Common myeloid progenitor, CD34-positive (primary cell): ENCODE measurements at regions not wholly inside any gene's neighbourhood (a gene's known extent, or its start where the extent isn't known, plus 50 kb on each side); places are given as distances from the start of the nearest gene placed in this dataset.

ENCODE experiments used
- CTCF ChIA-PET: fragments of 350-600 bp; sonication (Branson Sonifier 250); formaldehyde crosslinking; loops from one replicate; lab custom pipeline; 2021; ENCODE audit warnings: antibody characterized with exemption; lab: Charles Lee
- POLR2A ChIA-PET: fragments of 350-600 bp; sonication (Branson Sonifier 250); formaldehyde crosslinking; loops from one replicate; lab custom pipeline; 2021; ENCODE audit warnings: antibody characterized with exemption; lab: Charles Lee
- DNase-seq, 3 donors: peaks; one replicate each; pipeline versions ENCODE4 v3.0.0 to v3.0.0-alpha.2; 2013
- H3K27ac ChIP-seq, 2 experiments: 1 replicate in 1 of 2; 2 replicates in 1 of 2; pipeline ENCODE4 v1.7.0; 2013; ENCODE audit warnings: inconsistent platforms in 2 of 2, low read length in 2 of 2, mild to moderate bottlenecking in 2 of 2, low read depth in 1 of 2, moderate library complexity in 1 of 2; ENCODE audit not compliant: severe bottlenecking in 2 of 2, insufficient read depth in 1 of 2, poor library complexity in 1 of 2
- H3K27me3 ChIP-seq, 5 experiments: replicated peaks in 2 of 5; 1 replicate in 3 of 5; 2 replicates in 2 of 5; pipeline versions ENCODE4 v1.6.1 to v1.7.0; 2013; ENCODE audit warnings: low read length in 4 of 5, mild to moderate bottlenecking in 2 of 5, moderate library complexity in 2 of 5, inconsistent platforms in 1 of 5; ENCODE audit not compliant: insufficient read depth in 5 of 5, control insufficient read depth in 4 of 5
- H3K36me3 ChIP-seq, 4 experiments: 1 replicate in 2 of 4; 2 replicates in 2 of 4; pipeline versions ENCODE4 v1.6.1 to v1.7.0; 2013; ENCODE audit warnings: low read length in 3 of 4, control low read depth in 1 of 4, mild to moderate bottlenecking in 1 of 4; ENCODE audit not compliant: control insufficient read depth in 4 of 4, insufficient read depth in 4 of 4
- H3K4me1 ChIP-seq, 4 experiments: 1 replicate in 3 of 4; 2 replicates in 1 of 4; pipeline versions ENCODE4 v1.6.1 to v1.7.1; 2013; ENCODE audit warnings: low read length in 3 of 4, mild to moderate bottlenecking in 3 of 4, control low read depth in 1 of 4, inconsistent platforms in 1 of 4, moderate library complexity in 1 of 4; ENCODE audit not compliant: control insufficient read depth in 4 of 4, insufficient read depth in 4 of 4; ENCODE audit errors: control extremely low read depth in 1 of 4
- H3K4me3 ChIP-seq, 7 experiments: 1 replicate in 4 of 7; 2 replicates in 3 of 7; pipeline versions ENCODE4 v1.5.1 to v1.7.0; 2013; ENCODE audit warnings: mild to moderate bottlenecking in 7 of 7, low read length in 6 of 7, moderate library complexity in 6 of 7, inconsistent platforms in 2 of 7, low read depth in 2 of 7, control low read depth in 1 of 7; ENCODE audit not compliant: insufficient read depth in 4 of 7, control insufficient read depth in 1 of 7; ENCODE audit errors: extremely low read depth in 1 of 7
- H3K9me3 ChIP-seq, 5 experiments: 1 replicate in 4 of 5; 2 replicates in 1 of 5; pipeline versions ENCODE4 v1.6.1 to v1.7.1; 2013; ENCODE audit warnings: low read length in 4 of 5, mild to moderate bottlenecking in 2 of 5, inconsistent platforms in 1 of 5, low read depth in 1 of 5, moderate library complexity in 1 of 5; ENCODE audit not compliant: control insufficient read depth in 4 of 5, insufficient read depth in 2 of 5; ENCODE audit errors: control extremely low read depth in 1 of 5
- WGBS: methylation state at CpG from one replicate; pipeline ENCODE4 v1.1.5; 2013; ENCODE audit not compliant: insufficient coverage; 5-methylcytosine and 5-hydroxymethylcytosine counted together

DNA sequence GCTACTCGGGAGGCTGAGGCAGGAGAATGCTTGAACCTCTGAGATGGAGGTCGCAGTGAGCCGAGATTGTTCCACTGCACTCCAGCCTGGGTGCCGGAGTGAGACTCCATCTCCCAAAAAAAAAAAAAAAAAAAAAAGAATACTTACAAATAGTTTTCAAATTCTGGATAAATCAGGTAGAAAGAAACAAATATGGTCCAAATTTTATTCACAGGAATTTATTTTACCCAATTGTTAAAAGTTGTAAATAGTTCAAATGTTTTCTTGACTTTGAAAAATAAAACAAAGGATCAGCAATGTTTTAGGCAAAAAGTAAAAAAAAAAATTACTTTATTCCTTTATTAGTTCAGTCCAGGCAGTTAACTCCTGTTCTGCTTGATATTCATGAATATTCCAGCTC, 172.9 kb upstream of the NAMPT start:
- H3K27me3 ChIP-seq, result no peaks in the 10 kb centered on the region
- ChIA-PET CTCF (interaction anchor here (1.4 to 2.4 kb wide), 2 partner anchors 8 to 281 kb away, joined by 4 to 13 read pairs; no protein-coding TSS in a partner anchor), POLR2A (no interaction called here)
- no peaks in the 10 kb centered on the region for H3K4me1 ChIP-seq
- H3K36me3 ChIP-seq, result no peaks in the 10 kb centered on the region
- peaks cover 0 to 12% (median 3%) of the 10 kb centered on the region in 5 experiments for H3K9me3 ChIP-seq
- H3K4me3 ChIP-seq, result no peak overlapping the region
- no peak for DNase-seq
- H3K27ac ChIP-seq, result no peak overlapping the region
- WGBS, result 100% methylated on average over 1 of the region's 4 CpGs

DNA sequence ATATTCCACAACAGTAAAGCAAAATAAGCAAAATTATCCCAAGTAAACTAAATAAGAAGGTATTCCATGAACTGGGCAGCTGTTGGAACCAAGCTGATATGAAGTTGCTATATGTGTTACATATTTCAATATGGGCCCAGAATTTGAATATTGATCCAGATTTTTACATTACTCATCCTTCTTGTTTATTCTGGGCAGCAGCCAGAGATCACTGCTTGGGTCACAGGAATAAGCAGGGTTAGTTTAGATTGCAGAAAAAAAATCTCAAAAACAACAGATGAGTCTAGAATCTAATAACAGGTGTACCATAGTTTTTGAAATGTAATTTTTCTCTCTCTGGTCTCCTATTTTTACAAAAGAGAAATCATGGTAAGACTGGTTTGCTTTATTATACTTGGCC, 171.5 kb upstream of the NAMPT start:
- Histone ChIP-seq H3K27ac (no peak overlapping the region), H3K9me3 (peaks cover 0 to 20% (median 6%) of the 10 kb centered on the region in 5 experiments), H3K27me3 (no peaks in the 10 kb centered on the region), H3K4me3 (no peak overlapping the region), H3K4me1 (no peaks in the 10 kb centered on the region), H3K36me3 (no peaks in the 10 kb centered on the region)
- CTCF ChIA-PET, result interaction anchor here (1.0 to 1.1 kb wide), 2 partner anchors 8 to 280 kb away, joined by 3 to 5 read pairs; no protein-coding TSS in a partner anchor
- DNase-seq, result no peak
- POLR2A ChIA-PET, result no interaction called here

DNA sequence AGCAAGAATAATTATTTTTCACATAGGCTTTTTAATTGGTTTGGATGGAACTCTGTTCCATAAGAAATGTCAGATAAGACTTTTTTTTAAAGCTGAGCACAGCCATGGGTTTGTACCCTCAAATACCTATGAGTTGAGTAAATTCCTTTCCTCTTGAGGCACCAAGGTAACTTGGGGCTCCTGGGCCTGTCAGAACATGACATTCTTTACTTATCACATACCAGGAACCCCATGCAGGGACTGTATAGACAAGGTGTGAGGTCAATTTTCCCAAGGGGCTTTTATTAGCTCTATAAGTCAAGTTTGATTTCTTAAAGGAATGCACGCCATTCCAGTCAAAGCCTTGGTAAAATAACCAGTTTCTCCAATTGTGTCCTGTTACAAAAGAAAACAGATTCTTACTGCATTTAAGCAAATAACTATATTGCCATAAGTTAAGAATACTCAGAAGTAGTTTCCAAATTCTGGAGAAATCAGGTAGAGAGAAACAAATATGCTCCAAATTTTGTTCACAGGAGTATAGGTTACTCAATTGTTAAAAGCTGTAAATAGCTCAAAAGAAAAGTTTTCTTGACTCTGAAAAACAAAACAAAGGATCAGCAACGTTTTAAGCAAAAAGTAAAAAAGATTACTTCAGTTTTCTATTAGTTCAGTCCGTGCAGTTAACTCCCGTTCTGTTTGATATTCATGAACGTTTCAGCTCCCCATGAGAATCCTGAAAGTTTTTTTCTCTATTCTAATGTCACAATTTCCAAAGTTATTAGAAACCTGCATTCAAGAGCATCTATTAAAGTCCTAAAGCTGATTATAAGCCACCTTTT, 167.5 kb upstream of the NAMPT start:
- ChIA-PET CTCF (interaction anchor here (1.7 kb wide), 1 partner anchor 10 kb away, joined by 7 read pairs; no protein-coding TSS in a partner anchor), POLR2A (no interaction called here)
- WGBS, result 91% methylated on average over 4 of the region's 5 CpGs

DNA sequence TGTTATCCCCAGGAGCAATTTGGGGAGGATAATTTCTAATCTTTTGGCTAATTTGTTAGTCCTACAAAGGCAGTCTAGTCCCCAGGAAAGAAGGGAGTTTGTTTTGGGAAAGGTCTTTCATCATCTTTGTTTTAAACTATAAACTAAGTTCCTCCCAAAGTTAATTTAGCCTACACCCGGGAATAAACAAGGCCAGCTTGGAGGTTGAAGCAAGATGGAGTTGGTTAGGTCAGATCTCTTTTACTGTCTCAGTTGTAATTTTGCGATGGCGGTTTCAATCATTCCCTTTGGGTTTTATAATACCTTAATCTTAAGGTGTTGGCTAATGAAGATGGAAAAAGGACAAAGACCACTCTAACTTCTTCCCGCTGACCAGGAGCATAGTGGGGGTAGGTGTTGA, 166.4 kb upstream of the NAMPT start:
- H3K4me3 ChIP-seq, result no peak overlapping the region
- no peaks in the 10 kb centered on the region for H3K36me3 ChIP-seq
- peaks cover 0 to 27% (median 6%) of the 10 kb centered on the region in 5 experiments for H3K9me3 ChIP-seq
- H3K27ac ChIP-seq, result no peak overlapping the region
- ChIA-PET POLR2A (no interaction called here), CTCF (no interaction called here)
- H3K27me3 ChIP-seq, result no peaks in the 10 kb centered on the region
- no peak for DNase-seq
- peaks cover 0 to 9% (median 8%) of the 10 kb centered on the region in 4 experiments for H3K4me1 ChIP-seq
- WGBS, result 100% methylated on average over 1 of the region's 4 CpGs

More for the DNA sequence above, 167.5 kb upstream of the NAMPT start:
- Histone ChIP-seq H3K9me3 (peaks cover 0 to 27% (median 6%) of the 10 kb centered on the region in 5 experiments), H3K4me3 (no peak overlapping the region), H3K27ac (no peak overlapping the region), H3K27me3 (no peaks in the 10 kb centered on the region), H3K36me3 (no peaks in the 10 kb centered on the region), H3K4me1 (peaks cover 0 to 9% (median 8%) of the 10 kb centered on the region in 4 experiments)
- peak in 1 of 3 donors; percentile 16 for DNase-seq

DNA sequence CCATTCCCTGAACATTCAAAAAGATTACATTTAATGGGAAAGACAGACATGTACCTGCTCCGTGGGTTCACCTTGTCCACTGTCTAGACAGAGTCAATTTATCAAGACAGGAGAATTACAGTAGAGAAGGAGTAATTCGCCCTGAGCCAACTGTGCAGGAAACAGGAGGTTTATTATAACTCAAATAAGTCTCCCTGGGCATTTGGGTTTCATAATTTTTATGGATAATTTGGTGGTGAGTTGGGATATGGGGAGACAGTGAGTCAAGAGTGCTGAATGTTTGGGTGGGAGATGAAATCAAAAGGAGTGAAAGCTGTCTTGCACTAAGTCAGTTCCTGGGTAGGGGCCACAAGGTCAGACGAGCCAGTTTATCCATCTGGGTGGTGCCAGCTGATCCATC, 165.9 kb upstream of the NAMPT start:
- CTCF ChIA-PET, result no interaction called here

DNA sequence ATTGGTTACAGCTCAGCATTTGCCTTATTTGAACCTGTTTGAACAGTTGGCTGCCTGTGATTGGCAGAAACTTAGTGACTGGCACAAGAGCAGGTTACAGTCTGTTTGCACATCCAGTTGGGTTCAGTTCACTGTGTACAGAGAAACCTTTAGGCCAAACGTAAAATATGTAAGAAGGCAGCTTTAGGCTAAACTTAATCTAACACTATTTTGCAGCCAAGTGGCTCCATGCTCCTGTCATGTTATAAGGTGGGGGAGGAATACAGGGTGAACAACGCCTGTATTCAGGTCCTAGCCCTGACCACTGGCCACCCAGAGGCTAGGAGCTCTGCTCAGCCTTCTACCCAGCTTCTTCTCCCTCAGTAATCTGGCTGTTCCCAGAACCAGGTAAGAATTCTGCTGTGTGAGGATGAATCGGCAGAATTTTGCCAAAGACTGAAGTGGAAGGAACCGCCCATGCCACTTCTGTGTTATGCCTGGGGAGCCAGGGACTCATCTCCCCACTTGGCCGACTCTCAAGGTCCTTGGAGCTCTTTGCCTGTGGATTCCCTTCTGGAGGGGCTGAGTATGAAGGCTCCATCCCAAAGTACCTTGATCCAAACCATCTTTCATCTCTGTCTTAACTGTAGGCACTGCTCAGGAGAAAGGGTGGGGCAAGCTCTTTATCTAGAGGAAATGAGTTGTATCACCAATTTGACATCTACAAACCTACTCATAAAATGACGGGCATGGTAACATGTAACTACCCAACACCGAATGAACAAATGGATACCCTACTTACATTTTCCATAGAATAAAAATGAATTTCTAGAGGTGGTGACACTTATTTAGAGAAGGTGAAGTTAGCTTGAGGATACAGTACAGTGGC, 164.4 kb upstream of the NAMPT start:
- peak overlapping the region in 1 of 2 experiments; percentile 59 for H3K27ac ChIP-seq
- CTCF ChIA-PET, result interaction anchor here (1.0 to 1.8 kb wide), 4 partner anchors 9 to 276 kb away, joined by 3 to 4 read pairs (median 3); no protein-coding TSS in a partner anchor
- peaks cover 0 to 9% (median 8%) of the 10 kb centered on the region in 4 experiments for H3K4me1 ChIP-seq
- 40% methylated on average over 1 of the region's 7 CpGs for WGBS
- H3K36me3 ChIP-seq, result no peaks in the 10 kb centered on the region
- peak in 2 of 3 donors; percentile 26 to 32 for DNase-seq
- H3K9me3 ChIP-seq, result peaks cover 0 to 20% (median 6%) of the 10 kb centered on the region in 5 experiments
- no peak overlapping the region for H3K4me3 ChIP-seq
- POLR2A ChIA-PET, result no interaction called here
- no peaks in the 10 kb centered on the region for H3K27me3 ChIP-seq

More for the DNA sequence above, 165.9 kb upstream of the NAMPT start:
- 100% methylated on average over 3 of the region's 3 CpGs for WGBS
- POLR2A ChIA-PET, result no interaction called here
- no peak for DNase-seq
- H3K36me3 ChIP-seq, result no peaks in the 10 kb centered on the region
- H3K9me3 ChIP-seq, result peaks cover 0 to 26% (median 6%) of the 10 kb centered on the region in 5 experiments
- H3K27ac ChIP-seq, result no peak overlapping the region
- no peak overlapping the region for H3K4me3 ChIP-seq
- H3K27me3 ChIP-seq, result no peaks in the 10 kb centered on the region
- peaks cover 0 to 9% (median 8%) of the 10 kb centered on the region in 4 experiments for H3K4me1 ChIP-seq
